DOHH2 (cell line): ENCODE measurements at regions not wholly inside any gene's neighbourhood (a gene's known extent, or its start where the extent isn't known, plus 50 kb on each side); places are given as distances from the start of the nearest gene placed in this dataset.

ENCODE experiments used
- H3F3A ChIP-seq: fragments of 200-600 bp; sonication (generic), shearing (Covaris generic); 2 replicates; pipeline ENCODE4 v1.6.0; 2016; ENCODE audit warnings: antibody characterized with exemption, mild to moderate bottlenecking; ENCODE audit not compliant: control insufficient read depth, insufficient read depth
- H3K27ac ChIP-seq: fragments of 200-600 bp; sonication (generic); 2 replicates; pipeline ENCODE4 v1.5.1; 2014; ENCODE audit warnings: low read depth, mild to moderate bottlenecking, low read length, moderate library complexity
- H3K27me3 ChIP-seq: fragments of 200-600 bp; sonication (generic); 2 replicates; pipeline ENCODE4 v1.6.1; 2014; ENCODE audit warnings: mild to moderate bottlenecking, low read length, mixed read lengths; ENCODE audit not compliant: control insufficient read depth
- H3K36me3 ChIP-seq: fragments of 200-600 bp; sonication (generic); 2 replicates; pipeline ENCODE4 v1.6.1; 2014; ENCODE audit warnings: mild to moderate bottlenecking, low read length, moderate library complexity, mixed read lengths; ENCODE audit not compliant: control insufficient read depth
- H3K4me1 ChIP-seq: fragments of 200-600 bp; sonication (generic); 2 replicates; pipeline ENCODE4 v1.6.1; 2014; ENCODE audit warnings: mild to moderate bottlenecking, low read length, mixed read lengths; ENCODE audit not compliant: control insufficient read depth
- H3K4me2 ChIP-seq: fragments of 200-600 bp; sonication (generic); 2 replicates; pipeline ENCODE4 v1.6.0; 2014; ENCODE audit warnings: mild to moderate bottlenecking, low read length, moderate library complexity
- H3K4me3 ChIP-seq: fragments of 200-600 bp; sonication (generic); 2 replicates; pipeline ENCODE4 v1.5.1; 2014; ENCODE audit warnings: mild to moderate bottlenecking, low read length, mixed read lengths
- H3K79me2 ChIP-seq: fragments of 200-600 bp; sonication (generic); 2 replicates; pipeline ENCODE4 v1.6.1; 2014; ENCODE audit warnings: mild to moderate bottlenecking, low read length, mixed read lengths; ENCODE audit not compliant: control insufficient read depth
- H3K9me2 ChIP-seq: fragments of 200-600 bp; sonication (generic); replicated peaks from 2 replicates; pipeline ENCODE4 v1.6.1; 2014; ENCODE audit warnings: mild to moderate bottlenecking, low read length, mixed read lengths; ENCODE audit not compliant: control insufficient read depth
- H3K9me3 ChIP-seq: fragments of 200-600 bp; sonication (generic); 2 replicates; pipeline ENCODE4 v1.6.1; 2014; ENCODE audit warnings: antibody characterized with exemption, low read length, mixed read lengths; ENCODE audit not compliant: control insufficient read depth, insufficient read depth
- H4K20me1 ChIP-seq: fragments of 200-600 bp; sonication (generic); 2 replicates; pipeline ENCODE4 v1.6.0; 2014; ENCODE audit warnings: low read depth, mild to moderate bottlenecking, antibody characterized with exemption, low read length, moderate library complexity; ENCODE audit not compliant: control insufficient read depth, insufficient read depth
- EZH2phosphoT487 ChIP-seq: fragments of 200-600 bp; sonication (generic); IDR thresholded peaks from 2 replicates; pipeline ENCODE4 v1.6.1; 2017; ENCODE audit warnings: borderline replicate concordance, mild to moderate bottlenecking, antibody characterized with exemption, low read length, moderate library complexity, mixed read lengths
- TF ChIP-seq, protein P1 (sequence below): fragments of 200-600 bp; sonication (generic); IDR thresholded peaks from one replicate; pipeline ENCODE4 v1.5.1; 2014; ENCODE audit warnings: antibody characterized with exemption, mild to moderate bottlenecking, low read depth, low read length; ENCODE audit not compliant: poor library complexity, severe bottlenecking

GRCh38 chr3:194197981-194198695 lies 62.2 kb downstream of the HES1 start:
- no peak overlapping the region for H3K4me3 ChIP-seq
- no peaks in the 10 kb centered on the region for H3K79me2 ChIP-seq
- no peaks in the 10 kb centered on the region for H4K20me1 ChIP-seq
- no peak overlapping the region for H3K4me2 ChIP-seq
- H3K9me2 ChIP-seq: no peaks in the 10 kb centered on the region
- TF ChIP-seq EZH2phosphoT487: no peak
- peaks cover 11% of the 10 kb centered on the region for H3K4me1 ChIP-seq
- no peak overlapping the region for H3K27ac ChIP-seq
- no peaks in the 10 kb centered on the region for H3K9me3 ChIP-seq
- no peaks in the 10 kb centered on the region for H3F3A ChIP-seq
- no peaks in the 10 kb centered on the region for H3K36me3 ChIP-seq
- H3K27me3 ChIP-seq: peaks cover 31% of the 10 kb centered on the region

DNA sequence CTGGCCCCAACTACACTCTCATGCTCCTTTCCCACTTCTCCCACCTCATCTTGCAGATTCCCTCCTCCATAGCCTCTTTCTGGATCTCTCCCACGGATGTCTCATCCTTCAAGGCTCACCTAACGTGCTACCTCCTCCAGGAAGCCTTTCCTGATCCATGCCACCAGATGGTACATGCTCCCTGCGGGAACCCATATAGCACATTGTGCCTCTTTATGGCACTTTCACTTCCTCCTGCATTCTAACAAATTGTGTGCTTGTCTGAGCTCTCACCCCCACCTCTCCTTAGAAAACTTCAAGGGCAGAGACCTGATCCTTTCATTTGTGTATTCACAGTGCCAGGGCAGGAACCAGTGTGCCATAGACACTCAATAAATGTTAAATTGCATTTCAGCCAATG lies 63.0 kb downstream of the HES1 start:
- H3K4me3 ChIP-seq: no peak overlapping the region
- H4K20me1 ChIP-seq: no peaks in the 10 kb centered on the region
- no peaks in the 10 kb centered on the region for H3K79me2 ChIP-seq
- H3K4me2 ChIP-seq: no peak overlapping the region
- no peaks in the 10 kb centered on the region for H3F3A ChIP-seq
- no peaks in the 10 kb centered on the region for H3K36me3 ChIP-seq
- no peaks in the 10 kb centered on the region for H3K9me3 ChIP-seq
- TF ChIP-seq, protein P1, sequence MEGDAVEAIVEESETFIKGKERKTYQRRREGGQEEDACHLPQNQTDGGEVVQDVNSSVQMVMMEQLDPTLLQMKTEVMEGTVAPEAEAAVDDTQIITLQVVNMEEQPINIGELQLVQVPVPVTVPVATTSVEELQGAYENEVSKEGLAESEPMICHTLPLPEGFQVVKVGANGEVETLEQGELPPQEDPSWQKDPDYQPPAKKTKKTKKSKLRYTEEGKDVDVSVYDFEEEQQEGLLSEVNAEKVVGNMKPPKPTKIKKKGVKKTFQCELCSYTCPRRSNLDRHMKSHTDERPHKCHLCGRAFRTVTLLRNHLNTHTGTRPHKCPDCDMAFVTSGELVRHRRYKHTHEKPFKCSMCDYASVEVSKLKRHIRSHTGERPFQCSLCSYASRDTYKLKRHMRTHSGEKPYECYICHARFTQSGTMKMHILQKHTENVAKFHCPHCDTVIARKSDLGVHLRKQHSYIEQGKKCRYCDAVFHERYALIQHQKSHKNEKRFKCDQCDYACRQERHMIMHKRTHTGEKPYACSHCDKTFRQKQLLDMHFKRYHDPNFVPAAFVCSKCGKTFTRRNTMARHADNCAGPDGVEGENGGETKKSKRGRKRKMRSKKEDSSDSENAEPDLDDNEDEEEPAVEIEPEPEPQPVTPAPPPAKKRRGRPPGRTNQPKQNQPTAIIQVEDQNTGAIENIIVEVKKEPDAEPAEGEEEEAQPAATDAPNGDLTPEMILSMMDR: no peak
- TF ChIP-seq EZH2phosphoT487: no peak
- no peaks in the 10 kb centered on the region for H3K9me2 ChIP-seq
- H3K27ac ChIP-seq: no peak overlapping the region
- H3K4me1 ChIP-seq: peaks cover 11% of the 10 kb centered on the region
- peaks cover 31% of the 10 kb centered on the region for H3K27me3 ChIP-seq

- H3K4me2 ChIP-seq: no peak overlapping the region
- no peaks in the 10 kb centered on the region for H3K9me3 ChIP-seq
- H3K4me1 ChIP-seq: peaks cover 5% of the 10 kb centered on the region
- no peaks in the 10 kb centered on the region for H3K36me3 ChIP-seq
- no peak overlapping the region for H3K4me3 ChIP-seq
- no peaks in the 10 kb centered on the region for H3F3A ChIP-seq
- H3K27me3 ChIP-seq: peaks cover 31% of the 10 kb centered on the region
- no peak for TF ChIP-seq EZH2phosphoT487
- TF ChIP-seq, protein P1: no peak
- H3K79me2 ChIP-seq: no peaks in the 10 kb centered on the region
- no peaks in the 10 kb centered on the region for H4K20me1 ChIP-seq
- no peak overlapping the region for H3K27ac ChIP-seq
- no peaks in the 10 kb centered on the region for H3K9me2 ChIP-seq
Measured at GRCh38 chr3:194200422-194201081, 64.6 kb downstream of the HES1 start.
